NCI-H1694 treated with DMSO at 0.1 percent for 48 hours (cell line): ENCODE measurements at regions not wholly inside any gene's neighbourhood (a gene's known extent, or its start where the extent isn't known, plus 50 kb on each side); places are given as distances from the start of the nearest gene placed in this dataset.

ENCODE experiments used
- DNase-seq: peaks from one replicate; lab custom pipeline; 2025; lab: John Stamatoyannopoulos, UW

DNA sequence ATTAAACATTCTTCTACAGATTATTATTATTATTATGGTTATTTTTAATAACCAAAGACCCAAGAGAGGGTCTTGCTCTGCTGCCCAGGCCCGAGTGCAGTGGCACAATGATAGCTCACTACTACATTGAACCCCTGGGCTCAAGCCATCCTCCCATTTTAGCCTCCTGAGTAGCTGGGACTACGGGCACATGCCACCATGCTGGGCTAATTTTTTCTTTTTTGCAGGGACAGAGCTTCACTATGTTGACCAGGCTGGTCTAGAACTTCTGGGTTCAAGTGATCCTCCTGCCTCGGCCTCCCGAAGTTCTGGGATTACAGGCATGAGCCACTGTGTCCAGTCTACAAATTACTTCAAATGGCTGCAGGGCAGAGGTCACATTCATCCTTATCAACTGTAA is 179.8 kb downstream of the KCNRG start:
- DNase-seq = no peak

GRCh38 chr13:50196118-50196517 is 180.9 kb downstream of the KCNRG start:
- DNase-seq = no peak

DNA sequence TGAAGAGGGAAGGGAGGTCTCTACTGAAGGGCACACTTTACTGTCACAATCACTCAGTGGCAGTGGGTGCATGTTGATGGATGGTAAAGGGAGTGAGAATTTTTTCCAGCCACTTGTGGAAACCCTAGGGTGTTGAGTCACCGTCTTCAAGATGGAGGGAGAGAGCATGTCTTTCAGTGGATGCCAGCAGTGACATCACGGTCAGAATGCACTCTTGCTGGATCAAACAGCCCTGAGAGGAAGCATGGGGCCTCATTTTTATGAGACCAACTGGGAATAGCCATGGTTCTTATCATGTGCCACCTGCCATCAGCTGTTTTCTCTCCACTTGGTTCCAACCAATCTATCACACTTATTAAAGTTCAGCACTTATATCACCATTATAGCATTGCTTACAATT is 182.5 kb downstream of the KCNRG start:
- no peak for DNase-seq

- DNase-seq = no peak
These were observed 183.3 kb downstream of the KCNRG start for GRCh38 chr13:50198508-50198907.

- DNase-seq = no peak
These were observed 185.3 kb downstream of the KCNRG start for GRCh38 chr13:50200569-50200968.

GRCh38 chr13:50200988-50201387 is 185.7 kb downstream of the KCNRG start:
- no peak for DNase-seq

DNA sequence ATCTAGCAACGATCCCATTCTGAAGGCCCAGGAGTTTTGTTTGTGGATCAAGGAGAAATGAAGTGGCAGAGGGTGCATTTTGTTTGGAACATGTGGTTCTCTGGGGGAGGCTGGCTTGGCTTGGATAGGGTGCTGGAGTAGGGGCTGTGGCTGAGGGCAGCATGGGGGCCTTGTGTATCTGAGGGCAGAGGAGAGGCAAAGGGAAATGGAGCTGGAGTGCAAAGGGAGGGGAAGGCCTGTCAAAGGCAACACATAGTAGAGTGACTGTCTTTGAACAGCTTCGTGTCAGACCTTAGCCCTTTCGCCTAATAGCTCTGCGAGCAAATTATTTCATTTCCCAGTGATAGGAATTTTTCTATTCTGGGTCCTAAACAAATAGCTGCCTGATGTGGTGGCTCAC is 187.2 kb downstream of the KCNRG start:
- DNase-seq = no peak

- no peak for DNase-seq
These were observed 188.2 kb downstream of the KCNRG start for GRCh38 chr13:50203256-50203941.

DNA sequence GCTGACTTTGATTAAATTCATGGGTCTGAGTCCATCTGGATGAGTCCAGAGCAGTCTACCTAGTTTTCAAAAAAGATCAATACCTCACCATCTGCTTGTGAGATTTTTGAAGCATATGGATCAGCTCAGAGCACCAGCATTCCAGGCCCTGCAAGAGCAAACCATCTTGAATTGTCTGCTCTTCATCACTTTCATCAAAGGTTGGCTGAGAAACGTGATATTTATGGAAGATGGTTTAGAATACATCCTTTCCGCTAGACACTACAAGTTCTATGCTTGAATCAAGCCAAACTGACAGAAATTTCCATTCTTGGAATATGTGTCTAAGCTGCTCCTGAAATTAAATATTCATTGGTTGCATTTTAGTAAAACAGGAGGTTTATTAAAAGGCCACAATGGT is 190.3 kb downstream of the KCNRG start:
- DNase-seq = no peak

GRCh38 chr13:50208826-50209335 is 193.6 kb downstream of the KCNRG start:
- DNase-seq = no peak

- DNase-seq = no peak
These were observed 194.4 kb downstream of the KCNRG start for GRCh38 chr13:50209631-50210030.

DNA sequence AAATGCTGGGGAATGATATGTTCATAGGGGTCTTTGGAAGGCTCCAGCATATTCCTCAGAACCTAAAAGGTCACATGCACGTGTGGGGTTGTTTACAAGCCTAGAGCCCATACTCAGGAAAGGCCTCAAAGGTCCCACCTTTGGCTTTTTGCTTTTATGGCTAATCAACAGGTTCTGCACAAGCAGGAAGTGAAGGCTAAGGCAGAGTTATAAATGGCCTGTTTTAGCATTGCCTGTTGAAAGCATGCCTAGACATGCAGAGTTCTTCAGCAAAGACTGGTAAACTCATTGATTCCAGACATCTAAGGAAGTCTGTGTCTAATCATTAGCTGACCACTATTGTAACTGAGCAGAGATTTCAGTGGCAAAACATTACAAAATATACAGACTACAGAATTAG is 198.3 kb downstream of the KCNRG start:
- DNase-seq = no peak

GRCh38 chr13:50214514-50214913 is 199.3 kb downstream of the KCNRG start:
- DNase-seq = no peak

DNA sequence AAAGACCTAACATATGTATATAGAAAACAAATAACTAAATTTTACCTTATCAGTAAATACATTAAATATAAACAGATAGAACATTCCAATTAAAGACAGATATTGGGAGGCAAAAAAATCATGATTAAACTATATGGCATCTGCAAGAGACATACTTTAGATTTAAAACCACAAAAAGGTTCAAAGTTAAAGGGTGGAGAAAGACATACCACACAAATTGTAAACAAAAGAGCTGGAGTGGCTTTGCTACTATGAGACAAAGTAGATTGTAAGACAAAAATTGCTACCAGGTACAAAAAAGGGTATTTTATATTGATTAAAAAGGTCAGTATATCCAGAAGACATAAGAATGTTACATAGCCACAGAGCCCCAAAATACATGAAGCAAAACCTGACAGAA is 200.2 kb downstream of the KCNRG start:
- no peak for DNase-seq

DNA sequence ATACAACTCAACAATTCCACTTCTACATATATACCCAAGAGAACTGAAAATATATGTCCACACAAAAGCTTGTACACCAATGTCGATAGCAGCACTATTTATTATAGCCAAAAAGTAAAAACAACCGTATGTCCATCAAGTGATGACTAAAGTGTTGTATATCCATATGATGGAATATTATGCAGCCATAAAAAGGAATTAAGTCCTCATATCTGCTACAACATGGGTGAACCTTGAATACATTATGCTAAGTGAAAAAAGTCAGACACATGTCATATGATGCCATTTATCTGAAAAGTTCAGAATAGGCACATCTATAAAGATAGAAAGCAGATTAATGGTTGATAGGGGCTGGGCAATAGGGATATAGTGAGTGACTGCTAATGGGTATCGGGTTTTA is 204.5 kb downstream of the KCNRG start:
- no peak for DNase-seq

GRCh38 chr13:50220938-50221337 is 205.7 kb downstream of the KCNRG start:
- DNase-seq = no peak

DNA sequence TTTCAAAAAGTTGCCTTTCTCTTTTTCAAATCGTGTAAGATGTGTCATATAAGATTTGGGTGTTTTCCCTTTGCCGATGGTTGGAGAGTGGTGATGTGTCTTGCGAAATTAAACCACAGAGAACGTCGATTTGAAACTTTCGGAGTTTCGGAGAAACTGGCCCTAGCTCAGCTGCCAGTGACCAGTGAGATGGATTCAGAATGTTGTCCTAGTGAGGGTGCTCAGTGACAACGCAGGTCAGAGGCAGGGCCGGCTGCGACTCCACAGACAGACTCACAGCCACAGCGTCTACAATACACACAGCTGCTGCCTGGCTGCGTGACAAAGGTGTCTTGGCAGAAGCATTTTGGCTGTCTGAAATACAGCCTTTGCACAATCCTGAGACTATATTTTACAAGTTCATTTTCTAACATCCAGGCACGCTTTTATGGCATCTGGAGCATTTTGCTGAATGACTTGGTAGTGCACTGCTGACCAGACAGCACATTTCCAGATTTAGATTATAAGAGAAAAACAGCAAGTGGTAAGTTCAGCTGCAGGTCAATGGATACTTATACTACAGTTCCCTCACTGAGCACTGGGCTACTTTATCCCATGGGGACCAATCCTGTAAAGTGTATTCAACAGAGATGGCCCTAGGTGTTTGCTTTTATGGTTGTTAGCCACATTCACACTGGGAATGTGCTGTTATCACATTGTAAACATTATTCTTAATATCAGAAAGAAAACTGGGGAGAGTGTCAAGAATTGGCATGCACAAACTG is 207.5 kb downstream of the KCNRG start:
- DNase-seq = no peak

DNA sequence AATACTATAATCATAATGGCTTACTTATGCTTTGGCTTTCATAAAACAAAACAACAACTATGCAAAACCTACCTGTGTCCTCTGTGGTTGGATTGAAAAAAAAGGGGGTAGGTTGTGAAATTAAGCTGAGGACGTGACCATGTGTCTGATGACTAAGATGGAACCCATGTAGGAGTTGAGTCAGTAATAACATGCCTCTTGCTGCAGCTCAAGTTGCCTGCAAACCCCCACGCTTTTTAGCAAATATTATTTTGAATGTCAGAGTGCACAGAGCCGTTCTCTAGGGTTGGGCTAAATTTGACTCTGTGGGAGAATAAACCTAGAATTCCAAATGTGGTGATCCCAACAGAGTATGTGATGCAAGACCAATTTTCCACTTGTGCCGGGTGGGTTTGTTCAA is 209.3 kb downstream of the KCNRG start:
- DNase-seq = no peak

DNA sequence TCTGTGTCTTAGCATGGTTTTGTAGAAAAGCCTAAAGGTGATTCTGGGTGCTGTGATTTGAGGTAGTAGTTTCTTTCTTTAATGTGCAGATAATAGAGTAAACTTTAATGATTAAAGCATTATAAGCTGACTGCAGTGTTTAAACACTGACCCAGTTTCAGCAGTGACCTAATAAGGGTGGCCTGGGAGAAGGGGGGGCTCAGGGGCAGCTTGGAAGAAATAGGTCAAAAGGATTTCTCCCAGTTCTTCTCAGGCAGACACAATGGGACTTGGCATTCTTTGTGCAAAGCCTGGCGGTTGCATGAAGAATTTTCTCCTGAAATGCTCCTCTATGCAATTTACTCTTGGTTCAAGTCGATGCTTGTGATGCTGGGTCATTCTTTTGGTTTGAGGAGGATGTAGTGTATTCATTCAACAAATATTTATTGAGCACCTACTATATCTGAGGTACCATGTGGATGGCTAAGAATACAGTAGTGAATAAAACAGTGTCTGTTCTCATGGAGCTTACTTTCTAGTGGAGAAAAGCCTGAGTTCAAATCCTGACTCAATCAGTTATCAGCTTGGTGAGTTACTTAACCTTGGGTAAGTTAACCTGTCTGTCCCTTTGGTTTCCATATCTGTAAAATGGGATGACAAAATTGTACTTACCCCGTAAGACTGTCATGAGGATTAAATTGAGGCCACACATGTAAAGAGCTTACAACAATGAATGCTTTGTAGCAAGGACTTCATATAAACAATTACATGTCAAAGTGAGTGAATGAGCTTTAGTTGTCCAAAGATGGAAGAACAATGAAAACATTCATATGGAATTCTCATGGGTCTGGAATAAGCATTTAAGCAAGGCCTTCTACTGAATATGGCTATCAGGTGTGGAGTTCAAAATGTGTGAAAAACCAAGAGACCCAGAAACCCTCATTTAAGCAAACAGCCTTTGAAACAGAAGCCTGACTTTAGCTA is 210.2 kb downstream of the KCNRG start:
- no peak for DNase-seq

- no peak for DNase-seq
These were observed 211.4 kb downstream of the KCNRG start for GRCh38 chr13:50226515-50227155.

GRCh38 chr13:50227361-50227760 is 212.1 kb downstream of the KCNRG start:
- no peak for DNase-seq

GRCh38 chr13:50228527-50228926 is 213.3 kb downstream of the KCNRG start:
- DNase-seq = no peak
